Spleen (tissue), 11 donors: ENCODE measurements at regions not wholly inside any gene's neighbourhood (a gene's known extent, or its start where the extent isn't known, plus 50 kb on each side); places are given as distances from the start of the nearest gene placed in this dataset.

ENCODE experiments used
- DNase-seq: peaks from one replicate; pipeline ENCODE4 v3.0.0-alpha.2; 2020
- H3K27ac ChIP-seq, 8 donors: fragments of 200-600 bp; sonication (generic) in 7 of 8; 1 replicate in 4 of 8; 2 replicates in 4 of 8; pipeline versions ENCODE4 v1.5.0 to v1.8.0; 2016 to 2021; ENCODE audit warnings: inconsistent platforms in 4 of 8, mild to moderate bottlenecking in 4 of 8, moderate library complexity in 1 of 8
- H3K27me3 ChIP-seq, 7 donors: fragments of 200-600 bp; sonication (generic) in 6 of 7; replicated peaks in 1 of 7; 1 replicate in 4 of 7; 2 replicates in 3 of 7; pipeline versions ENCODE4 v1.5.0 to v1.8.0; 2016 to 2021; ENCODE audit warnings: inconsistent platforms in 3 of 7, mild to moderate bottlenecking in 1 of 7
- H3K36me3 ChIP-seq, 6 donors: fragments of 200-600 bp; sonication (generic) in 5 of 6; 1 replicate in 4 of 6; 2 replicates in 2 of 6; pipeline versions ENCODE4 v1.5.0 to v1.8.0; 2016 to 2021; ENCODE audit warnings: inconsistent platforms in 2 of 6
- H3K4me1 ChIP-seq, 6 donors: fragments of 200-600 bp; sonication (generic) in 5 of 6; 1 replicate in 3 of 6; 2 replicates in 3 of 6; pipeline versions ENCODE4 v1.5.0 to v1.8.0; 2016 to 2021; ENCODE audit warnings: inconsistent platforms in 3 of 6
- H3K4me3 ChIP-seq, 8 donors: fragments of 200-600 bp; sonication (generic) in 7 of 8; 1 replicate in 4 of 8; 2 replicates in 4 of 8; pipeline versions ENCODE4 v1.5.0 to v1.8.0; 2016 to 2021; ENCODE audit warnings: inconsistent platforms in 4 of 8, mild to moderate bottlenecking in 4 of 8, moderate library complexity in 2 of 8
- H3K9me3 ChIP-seq, 8 donors: fragments of 200-600 bp; sonication (generic) in 7 of 8; 1 replicate in 4 of 8; 2 replicates in 4 of 8; pipeline versions ENCODE4 v1.5.0 to v1.8.0; 2016 to 2021; ENCODE audit warnings: inconsistent platforms in 4 of 8
- CTCF ChIP-seq, 11 experiments: fragments of 200-600 bp in 7 of 11; fragments of 450-650 bp in 4 of 11; sonication (generic) in 4 of 11; IDR thresholded peaks in 8 of 11; conservative IDR thresholded peaks in 3 of 11; 1 replicate in 7 of 11; 2 replicates in 4 of 11; pipeline versions ENCODE4 v1.4.0 to v1.8.0; 2016 to 2021; ENCODE audit warnings: antibody characterized with exemption in 11 of 11, inconsistent platforms in 4 of 11, mild to moderate bottlenecking in 1 of 11
- POLR2A ChIP-seq, 3 donors: fragments of 450-650 bp; IDR thresholded peaks; one replicate each; pipeline ENCODE4 v1.5.1; 2017; ENCODE audit warnings: antibody characterized with exemption in 3 of 3, mild to moderate bottlenecking in 1 of 3
- POLR2AphosphoS5 ChIP-seq, 3 donors: sonication (generic); formaldehyde crosslinking; IDR thresholded peaks; one replicate each; pipeline ENCODE4 v1.5.1; 2017; ENCODE audit warnings: antibody characterized with exemption in 3 of 3
- WGBS, 5 donors: extraction: QIAGEN DNeasy Blood & Tissue Kit in 3 of 5; methylation state at CpG; one replicate each; pipeline versions ENCODE4 v1.1.5 to v1.1.7; 2013 to 2018; 5-methylcytosine and 5-hydroxymethylcytosine counted together
- intact Hi-C: fragments of 100-400 bp; cut with DNase I; formaldehyde crosslinking; loops from one replicate; pipeline ENCODE4 v1.15.0; 2023; ENCODE audit warnings: low total_unique reads
- donor health status: healthy with polysubstance abuse.
- donor health status: DM: no; HTN: no; CAD: no; lungs with moderate emphysema.
- donor health status: DM: no; HTN: no; CAD: no.
- donor health status: Bipolar disorder and iron deficiency.
- donor health status: healthy.
- donor health status: DM: no; HTN: no; CAD: no.
- donor health status: DM: yes; HTN: yes; CAD: no.

- no peaks in the 10 kb centered on the region for H3K27me3 ChIP-seq
- WGBS, 5 donors, result 65 to 91% (median 70%) methylated on average over 2 of the region's 2 CpGs
- no peak overlapping the region for H3K27ac ChIP-seq
- no peak for DNase-seq
- no peaks in the 10 kb centered on the region for H3K4me1 ChIP-seq
- no peak overlapping the region for H3K4me3 ChIP-seq
- intact Hi-C loops, result no loop called here
- peaks cover 0 to 49% (median 10%) of the 10 kb centered on the region in 8 donors for H3K9me3 ChIP-seq
- no peak for TF ChIP-seq POLR2AphosphoS5 (IDR thresholded peaks at IDR 0.05)
- TF ChIP-seq CTCF (IDR thresholded peaks at IDR 0.05 in 8 of 11, conservative IDR thresholded peaks at IDR 0.05 in 3 of 11), result no peak
- no peak for TF ChIP-seq POLR2A (IDR thresholded peaks at IDR 0.05)
- no peaks in the 10 kb centered on the region for H3K36me3 ChIP-seq
Measured at GRCh38 chr6:50259903-50260302, 210.2 kb upstream of the DEFB112 start.

- Histone ChIP-seq H3K4me3 (no peak overlapping the region), H3K36me3 (no peaks in the 10 kb centered on the region), H3K27ac (no peak overlapping the region), H3K27me3 (no peaks in the 10 kb centered on the region), H3K9me3 (peaks cover 0 to 34% (median 11%) of the 10 kb centered on the region in 8 donors), H3K4me1 (no peaks in the 10 kb centered on the region)
- no peak for DNase-seq
- WGBS, 5 donors, result 20 to 36% (median 26%) methylated on average over 2 of the region's 2 CpGs
- intact Hi-C loops, result no loop called here
- TF ChIP-seq CTCF (IDR thresholded peaks at IDR 0.05 in 8 of 11, conservative IDR thresholded peaks at IDR 0.05 in 3 of 11) (no peak), POLR2AphosphoS5 (IDR thresholded peaks at IDR 0.05) (no peak), POLR2A (IDR thresholded peaks at IDR 0.05) (no peak)
Measured at GRCh38 chr6:50264995-50265571, 215.4 kb upstream of the DEFB112 start.

GRCh38 chr6:50270415-50270814, 220.7 kb upstream of the DEFB112 start:
- no peaks in the 10 kb centered on the region for H3K27me3 ChIP-seq
- H3K4me1 ChIP-seq, result no peaks in the 10 kb centered on the region
- WGBS, 5 donors, result 38 to 59% (median 44%) methylated on average over 1 of the region's 1 CpG
- intact Hi-C loops, result no loop called here
- no peaks in the 10 kb centered on the region for H3K36me3 ChIP-seq
- peaks cover 0 to 10% (median 0%) of the 10 kb centered on the region in 8 donors for H3K9me3 ChIP-seq
- TF ChIP-seq CTCF (IDR thresholded peaks at IDR 0.05 in 8 of 11, conservative IDR thresholded peaks at IDR 0.05 in 3 of 11) (no peak), POLR2A (IDR thresholded peaks at IDR 0.05) (no peak)
- no peak for DNase-seq
- H3K27ac ChIP-seq, result no peak overlapping the region
- H3K4me3 ChIP-seq, result no peak overlapping the region

- Histone ChIP-seq H3K27me3 (no peaks in the 10 kb centered on the region), H3K4me1 (no peaks in the 10 kb centered on the region), H3K9me3 (peaks cover 0 to 16% (median 0%) of the 10 kb centered on the region in 8 donors), H3K27ac (no peak overlapping the region), H3K36me3 (no peaks in the 10 kb centered on the region), H3K4me3 (no peak overlapping the region)
- intact Hi-C loops, result no loop called here
- TF ChIP-seq POLR2A (IDR thresholded peaks at IDR 0.05) (no peak), CTCF (IDR thresholded peaks at IDR 0.05 in 8 of 11, conservative IDR thresholded peaks at IDR 0.05 in 3 of 11) (no peak)
- 52 to 64% (median 58%) methylated on average over 2 of the region's 2 CpGs for WGBS, 5 donors
- DNase-seq, result no peak
Measured at GRCh38 chr6:50271266-50271665, 221.5 kb upstream of the DEFB112 start.
